Stimulated activated CD4-positive, alpha-beta T cell treated with anti-CD3 and anti-CD28 coated beads, Interleukin-15, amount 100 ng/mL, for 1 hour (primary cell): ENCODE measurements at regions not wholly inside any gene's neighbourhood (a gene's known extent, or its start where the extent isn't known, plus 50 kb on each side); places are given as distances from the start of the nearest gene placed in this dataset.
A peak's percentile ranks its signal among the peaks of the same experiment; 100 is the strongest.
"Not testable (repeated sequence)": the region's sequence is repeated elsewhere in the genome, so short reads cannot be mapped to it uniquely, and the experiment has no call there.

ENCODE experiments used
- DNase-seq, 2 donors: peaks; one replicate each; pipeline ENCODE4 v3.0.0-alpha.2; 2020; ENCODE audit warnings: low read depth in 1 of 2, low spot score in 1 of 2

DNA sequence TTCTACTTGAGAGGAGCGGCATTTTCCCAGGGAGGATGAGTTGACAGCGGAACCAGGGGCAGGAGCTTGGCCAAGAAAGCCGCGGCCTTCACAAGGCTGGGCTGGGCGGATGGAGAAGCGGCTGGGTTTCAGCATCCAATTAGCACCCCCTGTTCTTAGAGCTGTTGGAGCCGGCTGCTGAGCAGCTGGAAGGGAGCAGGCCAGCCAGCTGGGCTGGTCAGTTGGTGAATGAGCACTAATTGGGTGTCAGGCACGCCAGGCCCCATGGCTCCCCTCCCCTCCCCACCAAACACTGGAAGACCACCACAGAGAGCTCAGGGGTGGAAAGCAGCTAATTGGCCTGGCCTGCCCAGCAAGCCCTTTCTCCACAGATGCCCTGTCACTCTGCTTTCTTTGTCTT, 245.6 kb downstream of the RRAGC start:
- DNase-seq = no peak

DNA sequence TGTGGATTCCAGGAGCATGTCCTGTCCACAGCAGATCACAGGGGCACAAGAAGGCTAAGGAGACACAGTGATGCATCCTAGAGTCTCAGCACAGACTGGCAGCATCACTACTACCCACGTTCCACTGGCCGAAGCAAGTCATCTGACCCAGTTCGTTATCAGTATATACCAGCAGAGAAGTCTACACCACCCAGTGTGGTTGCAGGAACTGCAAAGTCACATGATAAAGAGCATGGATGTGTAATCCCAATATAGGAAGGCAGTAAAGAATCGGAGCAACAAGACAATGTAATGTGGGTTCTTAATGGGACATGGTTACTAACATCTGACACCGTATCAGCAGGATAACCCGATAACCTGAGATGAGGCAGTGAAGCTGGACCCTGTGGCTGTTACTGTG, 246.6 kb downstream of the RRAGC start:
- DNase-seq = no peak

DNA sequence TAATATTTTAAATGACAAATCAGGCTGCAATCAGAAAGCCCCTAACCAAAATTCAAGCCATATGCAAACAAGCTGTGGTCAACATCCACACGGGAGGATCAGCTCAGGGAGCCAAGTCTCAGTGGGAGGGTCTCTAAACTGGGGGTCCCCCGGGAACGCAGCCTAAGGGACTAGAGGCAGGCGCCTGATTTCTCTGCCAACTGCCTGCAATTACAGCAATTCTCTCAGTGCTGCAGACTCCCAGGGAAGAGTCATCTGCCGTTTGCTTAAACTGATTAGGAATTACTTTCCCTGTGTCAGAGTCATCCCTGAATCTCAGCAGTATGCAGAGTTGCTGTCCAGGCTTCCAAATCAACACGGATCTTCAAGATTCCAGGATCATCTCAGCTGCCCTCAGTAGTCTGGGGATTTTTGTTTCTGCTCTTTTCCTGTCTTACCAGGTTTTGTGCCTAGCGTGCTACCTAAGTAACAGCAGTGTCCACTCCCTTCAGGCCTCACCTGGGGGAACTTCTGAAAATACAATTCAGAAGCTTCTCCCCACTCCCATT, 247.8 kb downstream of the RRAGC start:
- DNase-seq = no peak

DNA sequence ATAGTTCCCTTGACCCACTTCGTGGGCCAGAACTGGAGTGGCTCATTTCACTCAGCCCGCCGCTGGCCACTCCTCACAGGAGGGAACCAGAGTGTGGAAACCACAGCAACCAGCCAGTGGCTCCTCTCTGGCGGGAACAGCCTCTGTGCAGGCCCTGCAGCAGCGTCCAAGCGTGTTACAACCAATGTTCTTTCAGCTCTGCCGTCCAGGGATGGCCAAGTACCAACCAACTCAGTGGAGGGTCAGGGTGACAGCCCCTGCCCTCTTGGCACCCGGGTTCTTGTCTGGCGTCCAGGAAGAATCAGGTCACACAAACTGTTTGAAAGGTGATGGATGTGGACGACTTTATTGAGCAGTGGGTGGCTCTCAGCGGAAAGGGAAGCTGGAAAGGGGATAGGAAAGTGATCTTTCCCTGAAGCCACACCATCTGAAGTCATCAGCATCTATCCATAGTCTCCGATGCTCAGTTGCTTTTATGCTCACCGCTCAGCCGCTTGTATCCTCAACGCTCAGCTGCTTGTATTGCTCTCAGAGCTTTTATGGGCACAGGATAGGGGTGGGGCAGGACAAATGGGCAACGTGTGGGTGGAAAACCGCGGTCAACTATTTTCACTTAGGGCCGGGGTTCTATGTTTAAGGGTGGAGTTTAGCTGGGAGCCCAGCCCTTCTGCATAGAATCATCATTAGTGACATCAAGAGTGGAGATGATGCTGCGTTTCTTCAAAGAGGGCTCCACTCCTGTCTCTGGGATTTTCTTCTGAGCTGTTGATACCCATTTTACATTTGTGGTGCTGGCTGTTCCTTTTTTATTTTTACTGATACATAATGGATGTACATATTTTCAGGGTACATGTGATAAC, 250.2 kb downstream of the RRAGC start:
- no peak for DNase-seq

DNA sequence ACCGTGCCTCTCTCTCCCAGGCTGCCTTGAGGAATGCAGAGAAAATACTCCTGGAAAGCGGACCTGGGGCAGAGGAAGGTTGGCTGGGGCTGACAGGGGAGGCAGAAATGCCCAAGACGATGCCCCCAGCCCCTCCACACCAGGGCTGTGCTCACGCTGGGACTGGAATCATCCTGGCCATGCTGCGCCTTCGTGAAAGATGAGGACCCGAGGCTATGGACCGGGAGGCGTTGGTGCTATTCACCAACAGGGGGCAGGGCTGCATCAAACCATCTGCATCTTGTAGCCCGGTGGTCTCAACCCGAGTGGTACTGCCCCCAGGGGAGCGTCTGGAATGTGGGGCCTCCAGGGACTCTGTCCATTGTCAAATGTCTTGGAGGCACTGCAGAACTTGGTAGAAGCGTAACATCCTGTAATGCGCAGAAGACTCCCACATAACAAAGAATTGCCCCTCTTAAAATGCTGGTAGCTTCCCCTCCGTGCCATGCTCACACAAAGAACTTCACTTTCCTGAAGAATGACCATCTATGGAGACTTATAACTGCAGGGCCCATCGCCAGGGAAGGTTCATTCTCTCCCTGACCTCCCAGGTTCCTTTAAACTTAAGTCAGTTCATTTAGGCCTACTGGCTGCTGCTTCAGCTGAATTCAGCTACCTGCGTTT, 251.2 kb downstream of the RRAGC start:
- DNase-seq = no peak

DNA sequence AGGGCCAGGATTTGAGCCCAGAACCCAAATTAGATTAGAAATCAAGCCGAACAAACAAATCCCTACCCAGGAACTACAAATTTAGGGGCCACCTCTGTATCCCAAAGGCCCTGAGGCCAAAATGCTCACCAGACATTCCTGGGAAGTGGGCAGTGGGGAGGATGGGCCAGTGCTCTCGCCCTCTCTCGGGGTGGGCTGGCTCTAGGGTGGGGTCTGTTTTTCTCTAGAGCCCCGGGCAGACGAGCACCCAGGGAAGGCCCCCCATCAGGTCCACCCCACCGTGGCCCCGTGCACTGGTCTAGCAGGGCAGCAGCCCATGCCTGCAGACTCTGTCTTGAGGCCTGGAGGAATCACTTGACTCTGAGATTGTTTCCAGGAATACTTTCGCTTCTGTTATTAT, 252.0 kb downstream of the RRAGC start:
- DNase-seq = no peak

DNA sequence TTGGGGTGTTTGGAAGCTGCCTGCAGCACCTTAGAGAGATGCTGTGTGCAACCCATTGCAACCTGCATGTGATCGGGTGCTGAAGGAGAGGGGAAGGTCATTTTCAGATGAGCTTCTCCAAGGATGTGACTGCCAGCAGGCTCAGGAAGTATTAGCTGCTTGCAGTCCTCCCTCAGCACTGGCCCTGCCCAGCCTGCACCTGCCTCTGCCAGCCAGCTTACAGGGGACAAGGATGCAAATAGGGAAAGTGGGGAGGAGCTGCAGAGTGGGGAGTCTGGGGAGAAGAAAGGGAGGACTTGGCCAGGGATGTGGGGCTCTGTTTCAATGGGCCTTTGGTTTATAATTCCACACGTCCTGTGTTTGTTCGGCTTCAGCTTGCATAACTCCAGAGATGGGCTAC, 254.5 kb downstream of the RRAGC start:
- no peak for DNase-seq

DNA sequence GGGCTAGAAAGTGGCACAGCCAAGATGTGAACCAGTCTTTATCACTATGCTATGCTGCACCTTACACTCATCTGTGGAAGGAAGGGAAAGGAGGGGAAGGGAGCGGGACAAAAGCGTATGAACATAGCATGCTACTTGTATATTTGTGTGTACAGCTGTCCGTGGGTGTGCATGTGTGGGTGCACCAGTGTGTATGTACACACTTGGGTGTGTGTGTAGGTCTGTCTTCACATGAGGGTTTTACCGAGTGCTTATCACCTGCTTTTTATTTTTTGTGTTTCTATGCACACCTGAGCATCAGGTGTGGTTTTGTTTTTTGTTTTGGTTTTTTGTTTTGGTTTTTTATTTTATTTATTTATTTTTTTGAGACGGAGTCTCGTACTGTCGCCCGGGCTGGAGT, 255.7 kb downstream of the RRAGC start:
- DNase-seq = no peak

DNA sequence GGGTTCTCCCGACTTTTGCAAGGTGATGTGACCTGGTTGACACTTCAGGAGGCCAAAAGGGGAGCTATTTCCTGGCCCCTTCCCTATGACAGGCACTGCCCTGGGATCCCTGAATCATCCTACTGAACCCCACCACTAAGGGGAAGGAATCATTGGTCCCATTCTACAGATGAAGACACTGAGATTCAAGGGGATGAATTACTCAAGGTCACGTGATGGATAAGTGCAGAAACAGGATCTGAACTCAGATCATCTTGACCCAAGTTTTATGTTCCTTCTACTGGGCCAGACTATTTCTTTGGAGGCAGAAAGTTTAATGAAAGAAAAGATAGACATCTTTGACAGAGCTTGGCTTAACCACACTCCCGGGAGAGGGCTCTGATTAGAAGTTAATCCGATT, 258.7 kb downstream of the RRAGC start:
- no peak for DNase-seq

DNA sequence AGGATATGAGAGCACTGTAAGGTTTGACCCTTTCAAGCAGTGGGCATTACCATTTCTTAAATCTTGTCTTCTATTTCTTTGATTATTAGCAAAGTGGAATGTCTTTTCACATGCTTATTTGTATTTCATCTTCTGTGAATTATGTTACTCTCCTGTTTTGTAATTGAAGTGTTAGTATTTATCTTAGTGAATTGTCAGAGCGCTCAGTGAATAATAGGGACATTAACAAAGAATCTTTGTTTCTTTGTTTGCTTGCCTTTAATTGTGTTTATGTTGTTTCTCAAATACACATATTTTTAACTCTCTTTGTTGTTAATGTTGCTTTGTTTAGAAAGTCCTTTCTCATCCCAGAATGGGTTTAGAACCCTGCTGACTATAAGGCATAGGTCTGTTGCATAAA, 259.3 kb downstream of the RRAGC start:
- no peak for DNase-seq

DNA sequence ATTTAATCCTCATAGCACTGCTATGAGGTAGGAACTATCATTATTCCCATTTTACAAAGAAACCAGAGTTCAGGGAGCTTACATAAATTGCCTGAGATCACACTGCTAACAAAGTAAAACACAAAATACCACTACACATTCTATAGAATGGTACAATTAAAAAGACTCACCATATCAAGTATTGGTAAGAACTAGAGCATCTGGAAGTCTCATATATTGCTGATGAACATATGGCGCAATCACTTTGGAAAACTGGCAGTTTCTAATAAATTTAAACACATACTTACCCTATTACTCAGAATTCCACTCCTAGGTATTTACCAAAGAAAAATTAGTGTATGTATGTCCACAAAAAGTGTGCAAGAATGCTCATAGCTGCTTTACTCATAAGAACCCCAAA, 261.5 kb downstream of the RRAGC start:
- DNase-seq = no peak

DNA sequence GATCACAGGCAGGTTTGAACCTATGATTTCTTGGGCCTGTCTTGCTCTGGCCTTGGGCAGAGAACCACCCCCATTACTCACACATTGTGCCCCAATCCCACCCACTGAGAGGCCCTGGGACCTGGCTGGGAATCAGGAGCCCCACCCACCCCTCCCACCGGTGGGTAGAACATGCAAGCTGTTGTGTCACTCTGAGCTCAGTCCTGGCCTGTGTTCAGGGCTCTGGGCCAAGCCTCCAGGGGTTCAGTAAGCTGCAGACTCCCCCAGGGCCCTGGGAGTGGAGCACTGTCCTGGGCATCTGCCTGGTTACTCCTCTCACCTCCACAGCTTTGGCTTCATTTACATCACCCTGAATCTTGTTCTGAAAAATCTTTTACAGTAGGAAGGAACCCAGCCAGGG, 270.5 kb downstream of the RRAGC start:
- DNase-seq = no peak

DNA sequence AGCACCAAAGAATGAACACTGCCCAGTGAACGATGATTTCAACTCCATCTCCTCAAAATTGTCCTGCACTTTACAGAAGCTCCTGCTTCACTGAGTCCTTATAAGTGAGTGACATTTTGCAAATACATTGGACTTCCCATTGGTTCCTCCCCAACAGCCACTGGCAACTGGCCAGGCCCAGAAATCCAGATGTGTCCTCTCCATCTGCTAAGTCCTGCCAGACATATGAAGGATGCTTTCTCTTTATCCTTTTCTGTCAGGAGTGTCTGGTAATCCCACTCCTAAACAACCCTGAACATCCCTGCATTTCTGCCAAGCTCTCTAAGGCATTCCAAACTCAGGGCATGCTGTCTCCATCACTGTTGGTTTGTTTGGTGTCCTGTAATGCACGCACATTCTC, 271.8 kb downstream of the RRAGC start:
- DNase-seq = no peak

DNA sequence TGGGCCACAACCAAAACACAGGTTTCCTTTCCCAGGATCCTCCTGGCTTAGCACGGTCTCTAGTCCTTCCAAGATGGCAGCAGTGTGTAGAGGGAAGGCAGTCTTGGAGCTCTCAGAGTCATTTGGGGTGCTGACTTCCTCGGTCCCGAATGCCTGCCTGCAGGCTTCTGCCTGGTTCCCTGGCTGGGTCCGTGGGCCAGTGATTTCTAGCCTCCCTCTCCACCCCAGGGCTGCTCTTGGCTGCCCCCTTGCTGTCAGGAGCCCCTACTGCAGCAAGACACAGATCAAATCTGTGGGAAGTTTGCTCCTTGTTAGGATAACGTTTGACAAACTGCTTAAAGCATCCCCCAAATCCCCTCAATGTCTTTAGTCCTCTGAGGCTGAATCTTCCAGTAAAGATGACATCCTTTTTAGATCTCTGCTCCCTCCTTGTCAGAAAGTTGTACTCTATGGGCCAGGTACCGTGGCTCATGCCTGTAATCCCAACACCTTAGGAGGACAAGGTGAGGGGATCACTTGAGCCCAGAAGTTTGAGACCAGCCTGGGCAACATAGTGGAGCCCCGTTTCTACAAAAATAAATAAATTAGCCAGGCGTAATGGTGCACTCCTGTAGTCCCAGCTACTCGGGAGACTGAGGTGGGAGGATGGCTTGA, 272.5 kb downstream of the RRAGC start:
- DNase-seq = peak; percentile 5 to 33

DNA sequence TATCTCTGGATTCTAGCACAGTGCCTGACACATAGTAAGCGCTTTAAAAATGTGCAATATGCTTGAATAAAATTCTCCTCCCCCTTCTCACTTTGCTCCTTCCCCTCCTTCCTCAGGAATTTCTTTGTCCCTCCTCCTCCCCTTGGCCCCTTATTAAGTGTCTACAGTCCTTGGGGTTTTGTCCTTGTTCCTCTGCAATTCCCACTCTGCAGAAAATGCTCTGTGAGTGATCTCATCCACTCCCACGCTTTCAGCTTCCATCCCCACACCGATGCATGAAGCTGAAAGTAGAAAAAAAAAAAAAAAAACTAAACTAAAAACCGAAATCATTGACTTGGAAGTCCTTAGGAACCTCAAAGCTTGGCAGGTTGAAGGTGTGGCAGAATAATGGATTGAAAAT, 273.6 kb downstream of the RRAGC start:
- DNase-seq = no peak

DNA sequence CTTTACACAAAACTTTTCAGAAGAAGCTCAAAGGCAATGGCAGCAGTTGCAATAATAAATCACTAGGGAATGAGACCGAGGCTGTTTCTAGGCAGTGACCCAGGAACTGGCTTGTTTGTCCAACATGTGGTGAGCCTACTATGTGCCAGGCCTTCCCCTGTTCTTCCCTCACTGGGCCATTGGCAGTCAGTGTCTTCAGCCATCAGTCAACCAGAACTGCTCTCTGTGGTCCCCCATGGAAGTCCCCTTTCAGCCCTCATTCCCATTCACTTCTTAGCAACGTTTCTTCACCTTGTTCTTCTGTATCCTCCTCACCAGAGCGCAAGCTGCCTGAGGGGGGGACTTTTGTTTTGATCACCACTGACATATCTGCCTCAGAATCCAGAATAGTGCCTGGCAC, 274.1 kb downstream of the RRAGC start:
- no peak for DNase-seq

DNA sequence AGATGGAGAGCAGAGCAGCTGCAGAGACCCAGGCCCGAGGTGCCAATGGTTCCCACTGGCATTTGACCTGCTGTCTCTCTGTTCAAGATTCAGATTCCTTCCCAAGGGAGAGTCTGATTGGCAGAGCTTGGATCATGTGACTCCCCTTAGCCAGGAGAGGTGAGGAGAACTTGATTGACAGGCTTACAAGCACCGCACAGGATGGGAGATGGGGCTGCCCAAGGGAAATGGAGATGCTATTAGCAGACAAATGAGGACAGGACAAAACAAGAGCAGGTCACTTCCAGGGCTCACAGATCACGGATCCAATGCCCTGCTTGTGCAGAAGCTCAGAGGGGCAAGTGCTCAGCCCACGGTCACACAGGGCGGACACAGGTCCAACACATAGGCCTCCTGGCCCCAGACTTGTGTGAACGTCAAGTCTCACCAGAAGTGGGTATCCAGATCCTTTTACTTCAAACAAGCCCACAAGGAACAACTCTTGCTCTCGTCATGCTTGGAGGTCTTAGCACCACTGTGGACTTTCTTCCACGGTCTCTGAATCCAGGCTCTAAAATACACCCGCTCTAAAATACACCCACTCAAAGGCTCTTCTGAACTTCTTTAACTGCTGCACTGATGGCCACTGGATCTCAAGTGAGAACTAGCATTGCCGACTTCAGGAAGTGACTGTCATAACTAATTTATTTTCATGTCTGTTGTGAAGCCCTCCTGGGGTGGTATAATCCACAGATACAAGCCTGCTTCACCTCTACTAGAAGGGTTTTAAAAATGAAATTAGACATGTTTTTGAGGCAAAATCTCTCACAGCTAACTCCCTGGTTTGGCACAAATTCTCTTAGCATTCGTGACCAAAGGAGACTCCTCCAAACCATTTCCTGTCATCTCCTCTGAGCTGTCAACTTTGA, 274.9 kb downstream of the RRAGC start:
- DNase-seq = no peak

DNA sequence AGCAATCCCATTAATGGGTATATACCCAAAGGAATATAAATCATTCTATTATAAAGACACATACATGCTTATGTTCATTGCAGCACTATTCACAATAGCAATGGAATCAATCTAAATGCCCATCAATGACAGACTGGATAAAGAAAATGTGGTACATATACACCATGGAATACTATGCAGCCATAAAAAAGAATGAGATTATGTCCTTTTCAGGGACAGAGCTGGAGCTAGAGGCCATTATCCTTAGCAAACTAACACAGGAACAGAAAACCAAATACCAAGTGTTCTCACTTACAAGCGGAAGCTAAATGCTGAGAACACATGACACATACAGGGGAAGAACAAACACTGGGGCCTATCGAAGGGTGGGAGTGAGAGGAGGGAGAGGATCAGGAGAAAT, 276.3 kb downstream of the RRAGC start:
- DNase-seq = not testable (repeated sequence)

DNA sequence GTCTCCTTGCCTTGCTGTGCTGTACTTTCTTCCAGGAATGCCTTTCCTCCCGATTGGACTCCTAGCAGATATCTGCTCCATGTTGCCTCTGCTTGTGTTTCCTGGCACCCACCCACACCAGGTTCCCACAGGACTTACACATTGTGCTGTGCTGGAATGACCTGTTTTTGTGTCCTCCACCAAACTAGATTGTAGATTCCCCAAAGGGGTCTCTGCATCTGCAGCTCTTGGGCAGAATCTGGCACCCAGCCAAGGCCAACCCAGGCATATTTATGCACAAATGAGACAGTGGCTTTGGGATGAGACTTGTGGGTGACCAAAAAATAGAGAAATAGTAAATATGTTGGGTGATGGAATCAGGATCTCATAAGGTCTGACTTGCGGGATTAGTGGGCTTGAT, 278.2 kb downstream of the RRAGC start:
- DNase-seq = no peak

DNA sequence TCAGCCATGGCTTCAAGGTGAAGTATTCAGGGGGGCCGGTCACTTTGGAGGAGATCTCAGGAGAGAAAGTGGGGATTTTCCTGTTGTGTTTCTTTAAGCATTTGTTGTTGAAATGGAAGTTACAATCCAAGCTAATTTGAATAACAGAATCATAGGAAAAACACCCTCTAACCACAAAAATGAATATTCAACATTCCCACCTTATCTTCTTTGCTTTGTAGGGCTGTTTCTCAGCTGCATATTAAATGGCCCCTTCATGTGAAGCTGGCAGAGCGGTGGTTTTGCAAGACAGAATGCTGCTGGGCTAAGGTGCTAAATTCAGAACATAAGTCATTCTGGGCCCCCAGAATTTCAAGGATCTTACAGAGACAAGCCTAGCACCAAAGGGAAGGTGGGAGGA, 279.0 kb downstream of the RRAGC start:
- no peak for DNase-seq

DNA sequence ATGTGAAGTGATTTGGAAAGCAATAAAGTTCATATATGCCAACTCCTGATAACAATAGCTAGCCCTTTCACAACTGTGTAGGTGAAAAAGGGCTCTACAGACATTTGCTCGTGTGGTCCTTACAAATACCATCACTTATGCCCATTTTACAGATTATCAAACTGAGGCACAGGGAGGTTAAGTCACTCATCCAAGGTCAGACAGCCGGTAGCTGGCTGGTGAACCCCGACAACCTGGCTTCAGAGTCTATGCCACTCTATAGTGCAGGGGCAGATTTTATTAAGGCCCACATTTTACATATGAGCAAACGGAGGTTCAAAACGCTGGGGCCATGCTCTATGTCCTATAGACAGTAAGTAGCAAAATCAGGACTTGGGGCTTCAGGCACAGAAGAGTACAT, 280.5 kb downstream of the RRAGC start:
- DNase-seq = no peak
